HuH-7.5 (cell line): ENCODE measurements at regions not wholly inside any gene's neighbourhood (a gene's known extent, or its start where the extent isn't known, plus 50 kb on each side); places are given as distances from the start of the nearest gene placed in this dataset.

Experiments used
- DNase-seq: peaks from one replicate; pipeline ENCODE4 v3.0.0; 2011; ENCODE audit warnings: low spot score

GRCh38 chr10:128221807-128222206, 95.6 kb upstream of the MKI67 start:
- no peak for DNase-seq

DNA sequence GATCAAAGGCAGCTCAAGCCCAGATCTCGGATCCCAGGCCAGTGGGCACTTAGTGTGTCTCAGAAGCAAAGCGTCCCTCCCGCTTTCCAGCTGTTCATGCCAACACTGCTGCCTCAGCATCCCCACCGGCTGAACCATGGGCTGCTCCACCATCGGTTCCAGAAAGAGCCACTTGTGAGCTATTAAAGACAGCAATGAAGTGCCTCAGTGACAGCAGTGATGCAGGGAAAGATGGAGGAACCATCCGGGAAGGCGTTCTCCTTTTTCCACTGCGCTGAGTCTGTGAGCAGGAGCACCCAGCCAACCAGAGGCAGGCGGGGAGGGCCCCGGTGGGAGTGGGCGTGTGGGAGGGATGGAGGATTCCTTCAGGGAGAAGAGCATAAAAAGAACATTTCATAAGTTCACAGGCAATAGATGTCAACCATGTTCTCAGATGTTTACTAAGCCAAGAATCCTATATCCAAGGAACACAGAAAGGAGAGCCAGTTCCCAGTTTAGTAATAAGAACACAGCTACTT, 96.2 kb upstream of the MKI67 start:
- DNase-seq: no peak

DNA sequence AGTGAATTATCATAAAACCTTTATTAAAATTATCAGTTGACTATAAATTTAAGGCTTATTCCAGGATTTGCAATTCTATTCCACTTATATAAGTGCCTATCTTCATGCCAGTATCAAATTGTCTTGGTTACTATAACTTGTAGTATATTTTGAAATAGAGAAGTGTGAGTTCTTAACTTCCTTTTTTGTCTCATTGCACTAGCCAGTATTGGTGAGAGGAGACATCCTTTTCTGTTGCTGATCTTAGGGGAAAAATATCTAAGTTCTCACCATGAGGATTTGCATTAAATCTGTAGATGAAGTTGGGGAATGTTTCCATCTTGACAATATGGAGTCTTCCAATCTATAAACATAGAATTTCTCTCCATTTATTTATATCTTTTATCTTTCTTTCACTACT, 104.2 kb upstream of the MKI67 start:
- no peak for DNase-seq

DNA sequence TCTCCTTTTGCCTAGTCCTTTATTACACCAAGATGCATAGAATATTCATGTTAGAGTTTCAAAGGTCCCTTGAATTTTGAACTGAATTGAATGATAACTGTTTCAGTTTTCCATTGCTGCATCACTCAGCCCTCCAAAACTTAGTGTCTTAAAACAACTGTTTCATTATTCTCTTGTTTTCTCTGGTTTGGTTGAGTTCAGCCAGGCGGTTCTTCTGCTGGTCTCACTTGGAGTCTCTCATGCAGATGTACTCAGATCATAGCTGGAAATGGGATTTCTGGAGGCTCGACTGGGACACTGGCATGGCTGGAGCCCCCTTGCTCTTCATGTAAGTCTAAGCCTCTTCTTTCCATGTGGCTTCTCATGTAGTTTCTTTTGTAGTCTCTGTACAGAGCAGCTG, 107.2 kb upstream of the MKI67 start:
- DNase-seq: no peak

DNA sequence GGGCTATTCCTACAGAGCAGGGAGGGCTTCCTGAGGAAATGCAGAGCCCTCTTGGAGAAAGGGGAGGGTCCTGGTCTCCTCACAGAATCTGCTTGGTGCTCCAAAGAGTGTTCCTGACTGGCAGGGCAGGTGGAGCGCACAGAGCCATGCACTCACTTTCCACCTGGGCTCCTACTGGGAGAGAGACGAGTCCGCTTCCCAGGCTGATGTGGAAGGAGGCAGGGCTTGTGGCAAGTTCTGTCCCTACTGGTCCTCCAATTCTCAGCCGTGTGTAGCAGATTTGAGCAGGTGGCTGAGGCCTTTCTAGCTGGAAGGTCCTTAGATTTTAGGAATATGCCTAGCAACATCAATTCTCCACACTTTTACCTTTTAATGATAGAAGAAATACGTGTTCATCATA, 111.5 kb upstream of the MKI67 start:
- no peak for DNase-seq

DNA sequence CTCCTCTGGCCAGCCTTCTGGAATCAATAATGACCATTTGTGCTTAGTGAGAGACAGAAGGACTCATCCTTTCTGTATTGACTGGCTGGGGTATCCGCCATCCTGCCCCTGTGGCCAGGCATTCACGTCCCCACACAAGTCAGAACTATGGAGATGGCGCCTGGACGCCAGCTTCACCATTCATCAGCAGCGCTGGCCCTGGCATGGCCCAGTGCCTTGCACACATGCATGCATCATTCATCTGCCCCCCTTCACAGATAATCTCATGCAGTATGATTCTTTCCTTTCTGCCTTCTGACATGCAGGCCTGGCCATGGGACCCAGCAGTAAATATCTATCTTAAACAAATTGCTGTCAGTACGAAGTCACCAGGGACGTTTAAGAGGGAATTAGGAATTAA, 114.8 kb upstream of the MKI67 start:
- no peak for DNase-seq

- DNase-seq: no peak
Observed at GRCh38 chr10:128242641-128243040, 116.4 kb upstream of the MKI67 start.

DNA sequence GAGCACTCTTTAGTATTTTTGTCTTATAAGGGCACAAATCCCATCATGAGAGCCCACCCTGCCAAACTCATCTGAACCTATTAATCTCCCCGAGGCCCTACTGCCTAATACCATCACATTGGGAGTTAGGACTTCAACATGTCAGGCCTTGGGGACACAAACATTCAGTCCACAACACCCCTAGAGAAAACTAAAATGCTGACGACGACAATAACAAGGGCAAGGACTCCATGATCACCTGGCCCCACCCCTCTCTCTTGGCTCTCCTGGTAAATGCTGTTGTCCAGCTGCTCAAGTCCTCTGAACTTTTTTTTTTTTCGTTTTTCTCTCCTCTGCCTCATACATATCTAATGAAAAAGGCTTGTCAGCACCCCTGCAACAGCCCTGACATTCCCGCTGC, 118.8 kb upstream of the MKI67 start:
- no peak for DNase-seq

DNA sequence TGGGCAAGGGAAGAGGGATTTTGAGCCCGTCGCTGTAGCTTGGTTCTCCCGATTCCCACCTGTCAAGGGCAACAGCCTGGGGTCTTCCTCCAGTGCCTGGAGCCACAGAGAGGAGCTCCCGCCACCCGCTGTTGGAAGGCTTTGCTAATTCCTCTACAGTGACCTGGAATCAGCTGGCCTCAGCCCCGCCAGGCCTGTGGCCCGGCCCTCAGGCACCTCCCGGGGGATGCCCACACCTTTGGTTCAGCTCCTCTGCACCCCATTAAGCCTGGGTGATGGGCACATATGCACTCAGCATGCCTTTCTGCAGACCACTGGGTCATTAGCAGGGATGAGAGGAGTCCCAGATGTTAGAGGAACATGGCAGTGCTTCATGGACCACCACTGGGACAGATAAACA, 121.4 kb upstream of the MKI67 start:
- no peak for DNase-seq

- DNase-seq: no peak
Observed at GRCh38 chr10:128254476-128254875, 128.3 kb upstream of the MKI67 start.

- DNase-seq: no peak
Observed at GRCh38 chr10:128257428-128257827, 131.2 kb upstream of the MKI67 start.

DNA sequence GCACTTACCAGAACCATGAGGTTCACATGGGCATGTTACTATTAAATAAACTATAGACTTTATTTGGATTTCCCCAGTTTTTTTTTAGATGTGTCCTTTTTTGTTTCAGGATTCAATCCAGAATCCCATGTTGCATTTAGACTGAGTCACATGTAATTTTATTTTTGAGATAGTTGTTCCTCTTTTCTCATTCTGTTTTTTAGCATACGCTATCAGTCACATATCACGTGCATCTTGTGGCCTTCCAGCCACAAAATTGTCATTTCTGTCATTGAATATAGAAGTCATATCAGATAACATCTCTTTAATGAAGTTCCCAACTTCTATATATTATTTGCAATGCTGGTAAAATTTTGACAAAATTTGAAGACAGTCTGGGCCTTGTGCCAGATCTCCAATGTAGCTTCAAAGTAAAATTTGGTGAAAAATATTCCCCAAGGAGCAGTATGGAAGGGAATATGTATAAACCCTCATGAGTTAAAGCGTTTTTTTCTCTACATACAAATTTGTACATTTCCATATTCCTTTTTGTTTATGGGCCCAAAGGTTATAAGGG, 132.3 kb upstream of the MKI67 start:
- DNase-seq: no peak

DNA sequence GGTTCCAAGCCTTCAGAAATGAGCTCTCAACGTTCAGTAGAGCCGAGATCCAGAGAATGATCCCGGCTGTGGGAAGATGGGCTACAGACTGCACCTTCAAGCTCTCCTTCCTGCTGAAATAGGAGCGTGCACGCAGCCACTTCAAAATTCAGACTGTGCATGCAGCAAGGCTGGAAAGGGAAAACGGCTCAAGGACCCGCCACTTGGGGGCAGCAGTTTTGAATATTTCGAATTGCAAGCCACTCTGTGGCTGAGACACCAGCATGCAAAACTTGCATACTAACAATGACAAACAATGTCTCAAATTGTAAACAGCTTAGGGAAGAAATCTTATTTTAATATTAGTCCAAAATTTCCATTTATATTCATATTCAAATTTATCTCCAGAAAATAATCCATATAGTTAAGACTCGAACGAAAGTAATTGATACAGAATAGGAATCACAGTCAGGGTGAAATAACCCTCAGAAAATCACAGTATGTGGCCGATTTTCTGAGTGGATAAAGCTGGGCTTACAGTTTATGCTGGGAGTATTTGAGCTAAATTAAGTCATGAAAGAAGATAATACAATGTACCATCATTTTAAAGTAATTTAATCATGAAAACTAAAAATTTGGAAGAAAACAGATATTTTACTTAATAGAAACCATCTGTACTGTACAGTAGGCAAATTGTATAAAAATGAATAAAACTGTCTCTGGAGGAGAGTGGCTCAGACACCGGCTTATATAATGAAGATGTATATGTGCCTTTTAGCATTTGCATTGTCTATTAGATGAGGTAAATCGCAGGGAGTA, 137.9 kb upstream of the MKI67 start:
- DNase-seq: peak; percentile 43

- DNase-seq: no peak
Observed at GRCh38 chr10:128265596-128265995, 139.4 kb upstream of the MKI67 start.

DNA sequence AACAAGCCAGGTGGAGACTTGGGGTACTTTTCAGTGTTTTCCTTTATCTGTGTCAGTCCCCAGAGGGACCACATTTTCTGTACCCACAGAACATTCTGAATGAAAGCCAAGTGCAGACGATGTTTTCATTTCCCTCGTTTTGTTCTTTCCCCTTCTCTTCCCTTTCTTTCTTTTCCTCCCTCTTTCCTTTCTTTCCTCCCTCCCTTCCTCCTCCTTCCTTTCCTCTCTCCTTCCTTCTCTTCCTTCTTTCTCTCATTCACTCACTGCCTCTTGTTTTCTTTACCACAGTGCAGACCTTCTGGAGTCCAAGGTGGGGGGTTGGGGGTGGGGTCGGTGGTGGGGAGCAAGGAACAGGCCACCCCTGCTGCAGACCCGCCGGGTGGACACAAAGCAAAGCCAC, 141.4 kb upstream of the MKI67 start:
- no peak for DNase-seq

- no peak for DNase-seq
Observed at GRCh38 chr10:128268015-128268722, 141.9 kb upstream of the MKI67 start.

DNA sequence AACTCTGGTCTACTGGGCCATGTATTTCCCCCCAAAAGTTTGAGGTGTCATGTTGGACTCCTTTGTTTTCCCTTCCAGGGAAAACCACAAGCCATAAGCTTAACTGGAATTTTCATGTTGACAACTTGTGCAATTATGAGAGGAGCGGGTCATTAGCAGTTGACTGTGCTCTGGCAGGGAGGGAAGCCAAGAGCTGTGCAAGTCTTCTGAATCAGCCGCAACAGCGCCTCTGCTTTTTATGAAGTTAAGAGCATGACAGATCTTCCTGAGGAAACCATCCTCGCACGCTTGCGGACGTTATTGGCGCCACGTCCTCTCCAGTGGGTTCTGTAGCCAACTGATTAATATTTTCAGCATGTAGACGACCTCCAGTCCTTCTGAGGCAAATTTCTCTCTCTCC, 148.7 kb upstream of the MKI67 start:
- DNase-seq: no peak

- DNase-seq: no peak
Observed at GRCh38 chr10:128275388-128276177, 149.4 kb upstream of the MKI67 start.

GRCh38 chr10:128277267-128277840, 151.1 kb upstream of the MKI67 start:
- DNase-seq: no peak

GRCh38 chr10:128278362-128278761, 152.1 kb upstream of the MKI67 start:
- DNase-seq: no peak

DNA sequence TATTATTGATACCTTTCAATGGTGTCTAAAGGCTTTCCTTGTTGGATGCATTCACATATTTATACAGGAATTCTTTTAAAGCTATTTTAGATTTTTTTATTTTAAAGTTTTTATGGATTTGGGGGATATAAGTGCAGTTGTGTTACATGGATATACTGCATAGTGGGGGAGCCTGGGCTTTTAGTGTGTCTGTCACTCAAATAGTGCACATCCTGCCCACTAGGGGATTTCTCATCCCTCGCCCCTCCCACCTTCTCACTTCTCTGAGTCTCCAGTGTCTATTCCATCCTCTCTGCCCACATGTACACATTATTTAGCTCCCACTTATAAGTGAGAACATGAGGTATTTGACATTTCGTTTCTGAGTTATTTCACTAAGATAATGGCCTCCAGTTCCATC, 154.0 kb upstream of the MKI67 start:
- no peak for DNase-seq

DNA sequence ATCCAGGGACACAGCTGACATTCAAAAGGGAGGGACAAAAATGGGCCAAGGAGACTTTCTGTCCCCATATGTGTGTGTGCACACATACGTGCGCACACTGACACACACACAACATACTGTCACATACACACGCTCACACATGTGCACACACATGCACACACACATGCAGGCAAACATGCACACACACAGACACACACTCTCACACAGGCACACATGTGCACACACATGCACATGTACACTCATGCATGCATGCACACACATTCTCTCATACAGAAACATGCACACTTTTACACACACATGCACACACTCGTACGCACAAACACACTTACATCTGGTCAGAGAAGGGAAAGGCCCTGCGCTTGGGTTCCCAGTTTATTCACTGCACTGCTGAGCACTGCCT, 155.1 kb upstream of the MKI67 start:
- DNase-seq: no peak
